Sigmoid colon (tissue), 4 donors: ENCODE measurements at regions not wholly inside any gene's neighbourhood (a gene's known extent, or its start where the extent isn't known, plus 50 kb on each side); places are given as distances from the start of the nearest gene placed in this dataset.

Source experiments
- CTCF ChIP-seq, 4 experiments: fragments of 450-650 bp in 3 of 4; fragments of 200-600 bp in 1 of 4; IDR thresholded peaks; one replicate each; pipeline ENCODE4 v1.5.1; 2016 to 2019; ENCODE audit warnings: antibody characterized with exemption in 4 of 4, mild to moderate bottlenecking in 3 of 4, moderate library complexity in 2 of 4
- POLR2AphosphoS5 ChIP-seq, 4 donors: sonication (generic); formaldehyde crosslinking; IDR thresholded peaks; one replicate each; pipeline ENCODE4 v1.6.1; 2017; ENCODE audit warnings: antibody characterized with exemption in 4 of 4

- TF ChIP-seq POLR2AphosphoS5 (IDR thresholded peaks at IDR 0.05) (no peak), CTCF (IDR thresholded peaks at IDR 0.05) (no peak)
Observed at GRCh38 chrX:131723646-131724045, 179.8 kb downstream of the OR13H1 start.
